B cell (primary cell): ENCODE measurements at regions not wholly inside any gene's neighbourhood (a gene's known extent, or its start where the extent isn't known, plus 50 kb on each side); places are given as distances from the start of the nearest gene placed in this dataset.

Experiments used
- ATAC-seq: fragments of 200-7000 bp; cut with Tn5 transposase; one replicate; pipeline ENCODE4 v1.10.0; 2021; ENCODE audit warnings: low read depth, mild to moderate bottlenecking, moderate number of reproducible peaks, moderate library complexity
- CTCF ChIA-PET: fragments of 350-600 bp; sonication (Branson Sonifier 250); formaldehyde crosslinking; loops from one replicate; lab custom pipeline; 2021; ENCODE audit warnings: antibody characterized with exemption, inconsistent platforms; lab: Charles Lee
- POLR2A ChIA-PET: fragments of 350-600 bp; sonication (Branson Sonifier 250); formaldehyde crosslinking; loops from one replicate; lab custom pipeline; 2021; ENCODE audit warnings: antibody characterized with exemption; lab: Charles Lee
- DNase-seq: peaks from one replicate; pipeline ENCODE4 v3.0.0; 2013
- H2AFZ ChIP-seq: 2 replicates; pipeline ENCODE4 v1.6.1; 2012; ENCODE audit warnings: mild to moderate bottlenecking, low read depth, low read length; ENCODE audit not compliant: insufficient read depth, poor library complexity, severe bottlenecking
- H3K27ac ChIP-seq, 2 donors: 1 replicate in 1 of 2; 2 replicates in 1 of 2; pipeline ENCODE4 v1.5.1; 2012 to 2013; ENCODE audit warnings: low read length in 2 of 2, mild to moderate bottlenecking in 2 of 2, moderate library complexity in 1 of 2
- H3K27me3 ChIP-seq, 4 experiments: fragments of 200-600 bp in 1 of 4; sonication (generic) in 1 of 4; replicated peaks in 1 of 4; 1 replicate in 2 of 4; 2 replicates in 2 of 4; pipeline versions ENCODE4 v1.6.1 to v1.7.0; 2013 to 2016; ENCODE audit warnings: low read length in 3 of 4, mild to moderate bottlenecking in 2 of 4, mixed read lengths in 1 of 4, moderate library complexity in 1 of 4; ENCODE audit not compliant: insufficient read depth in 4 of 4, control insufficient read depth in 3 of 4; ENCODE audit errors: control extremely low read depth in 1 of 4
- H3K36me3 ChIP-seq, 2 experiments: replicated peaks in 1 of 2; 1 replicate in 1 of 2; 2 replicates in 1 of 2; pipeline versions ENCODE4 v1.6.1 to v1.7.1; 2013; ENCODE audit warnings: low read length in 1 of 2; ENCODE audit not compliant: insufficient read depth in 2 of 2, control insufficient read depth in 1 of 2; ENCODE audit errors: control extremely low read depth in 1 of 2, extremely low read depth in 1 of 2
- H3K4me1 ChIP-seq, 2 donors: fragments of 200-600 bp in 1 of 2; sonication (generic) in 1 of 2; 1 replicate in 1 of 2; 2 replicates in 1 of 2; pipeline versions ENCODE4 v1.5.1 to v1.6.1; 2013 to 2017; ENCODE audit warnings: low read length in 2 of 2; ENCODE audit not compliant: control insufficient read depth in 2 of 2, insufficient read depth in 2 of 2
- H3K4me2 ChIP-seq: replicated peaks from 2 replicates; pipeline ENCODE3; 2012; ENCODE audit warnings: mild to moderate bottlenecking, low read depth, low read length; ENCODE audit not compliant: poor library complexity, severe bottlenecking
- H3K4me3 ChIP-seq, 5 experiments: fragments of 200-600 bp in 1 of 5; sonication (generic) in 1 of 5; 1 replicate in 3 of 5; 2 replicates in 2 of 5; pipeline versions ENCODE4 v1.5.1 to v1.7.0; 2011 to 2016; ENCODE audit warnings: low read length in 4 of 5, mild to moderate bottlenecking in 4 of 5, low read depth in 2 of 5, control low read depth in 1 of 5, moderate library complexity in 1 of 5; ENCODE audit not compliant: insufficient read depth in 1 of 5; ENCODE audit errors: control extremely low read depth in 1 of 5, extremely low read depth in 1 of 5
- H3K79me2 ChIP-seq: fragments of 200-600 bp; sonication (generic); one replicate; pipeline ENCODE4 v1.6.0; 2016; ENCODE audit warnings: low read length; ENCODE audit not compliant: control insufficient read depth, insufficient read depth
- H3K9ac ChIP-seq: fragments of 200-600 bp; sonication (generic); 2 replicates; pipeline ENCODE4 v1.6.1; 2017; ENCODE audit warnings: mild to moderate bottlenecking, low read length, moderate library complexity
- H3K9me3 ChIP-seq, 3 donors: one replicate each; pipeline versions ENCODE4 v1.6.1 to v1.7.1; 2013; ENCODE audit warnings: low read length in 2 of 3; ENCODE audit not compliant: control insufficient read depth in 2 of 3, insufficient read depth in 1 of 3; ENCODE audit errors: control extremely low read depth in 1 of 3
- H4K20me1 ChIP-seq: 2 replicates; pipeline ENCODE4 v1.6.0; 2012; ENCODE audit warnings: mild to moderate bottlenecking, low read length; ENCODE audit not compliant: insufficient read depth, control insufficient read depth, poor library complexity, severe bottlenecking
- H3K27ac Mint-ChIP-seq: one replicate; pipeline ENCODE4 v1.8.0; 2021; ENCODE audit warnings: mixed read lengths
- H3K27me3 Mint-ChIP-seq: one replicate; pipeline ENCODE4 v1.8.0; 2021; ENCODE audit warnings: mixed read lengths
- H3K4me1 Mint-ChIP-seq: one replicate; pipeline ENCODE4 v1.8.0; 2021; ENCODE audit warnings: mixed read lengths
- H3K4me3 Mint-ChIP-seq: one replicate; pipeline ENCODE4 v1.8.0; 2021; ENCODE audit warnings: mixed read lengths
- H3K9me3 Mint-ChIP-seq: one replicate; pipeline ENCODE4 v1.8.0; 2022; ENCODE audit warnings: mixed read lengths; ENCODE audit not compliant: insufficient read depth
- CTCF ChIP-seq: fragments of 200-600 bp; IDR thresholded peaks from one replicate; pipeline ENCODE4 v1.8.0; 2022; ENCODE audit warnings: antibody characterized with exemption, mild to moderate bottlenecking
- EZH2 ChIP-seq: IDR thresholded peaks from 2 replicates; pipeline ENCODE4 v1.6.1; 2012; ENCODE audit warnings: borderline replicate concordance, low read depth, mild to moderate bottlenecking, moderate library complexity, low read length; ENCODE audit not compliant: insufficient read depth, poor library complexity, severe bottlenecking
- WGBS: methylation state at CpG from one replicate; pipeline ENCODE4 v1.1.5; 2013; ENCODE audit warnings: missing lambda C conversion rate; ENCODE audit not compliant: insufficient coverage; 5-methylcytosine and 5-hydroxymethylcytosine counted together
- intact Hi-C: fragments of 100-400 bp; cut with micrococcal nuclease; formaldehyde crosslinking; loops from one replicate; pipeline ENCODE4 v1.10.0; 2022

GRCh38 chr2:228653884-228654283, 472.4 kb upstream of the SPHKAP start:
- Histone ChIP-seq H3K79me2 (no peaks in the 10 kb centered on the region), H3K9me3 (no peaks in the 10 kb centered on the region), H3K36me3 (no peaks in the 10 kb centered on the region), H3K9ac (no peak overlapping the region), H3K27me3 (no peaks in the 10 kb centered on the region), H3K4me2 (no peak overlapping the region), H2AFZ (no peak overlapping the region), H4K20me1 (no peaks in the 10 kb centered on the region), H3K4me3 (no peak overlapping the region), H3K4me1 (no peaks in the 10 kb centered on the region), H3K27ac (no peak overlapping the region)
- no peak overlapping the region for H3K27ac Mint-ChIP-seq
- H3K4me1 Mint-ChIP-seq, result no peaks in the 10 kb centered on the region
- WGBS, result 100% methylated on average over 1 of the region's 4 CpGs
- peaks cover 8% of the 10 kb centered on the region for H3K9me3 Mint-ChIP-seq
- intact Hi-C loops, result no loop called here
- H3K4me3 Mint-ChIP-seq, result no peak overlapping the region
- no peak for ATAC-seq
- no peak for DNase-seq
- no peaks in the 10 kb centered on the region for H3K27me3 Mint-ChIP-seq
- TF ChIP-seq CTCF (no peak), EZH2 (no peak)
- ChIA-PET CTCF (no interaction called here), POLR2A (no interaction called here)

GRCh38 chr2:228652366-228652765, 470.9 kb upstream of the SPHKAP start:
- Histone ChIP-seq H3K79me2 (no peaks in the 10 kb centered on the region), H2AFZ (no peak overlapping the region), H4K20me1 (no peaks in the 10 kb centered on the region), H3K4me2 (no peak overlapping the region), H3K27ac (no peak overlapping the region), H3K9me3 (no peaks in the 10 kb centered on the region), H3K36me3 (no peaks in the 10 kb centered on the region), H3K27me3 (no peaks in the 10 kb centered on the region), H3K4me3 (no peak overlapping the region), H3K4me1 (no peaks in the 10 kb centered on the region), H3K9ac (no peak overlapping the region)
- ATAC-seq (no peak), DNase-seq (no peak)
- H3K4me1 Mint-ChIP-seq, result no peaks in the 10 kb centered on the region
- H3K27ac Mint-ChIP-seq, result no peak overlapping the region
- POLR2A ChIA-PET, result no interaction called here
- H3K4me3 Mint-ChIP-seq, result no peak overlapping the region
- no peaks in the 10 kb centered on the region for H3K27me3 Mint-ChIP-seq
- CTCF ChIA-PET, result no interaction called here
- TF ChIP-seq EZH2 (no peak), CTCF (no peak)
- H3K9me3 Mint-ChIP-seq, result peaks cover 8% of the 10 kb centered on the region
- WGBS, result no CpG with 5 or more reads among the region's 3 CpGs
- intact Hi-C loops, result no loop called here
